DMS 273 (cell line): ENCODE measurements at regions not wholly inside any gene's neighbourhood (a gene's known extent, or its start where the extent isn't known, plus 50 kb on each side); places are given as distances from the start of the nearest gene placed in this dataset.
A peak's percentile ranks its signal among the peaks of the same experiment; 100 is the strongest.
"Not testable (repeated sequence)": the region's sequence is repeated elsewhere in the genome, so short reads cannot be mapped to it uniquely, and the experiment has no call there.

Experiments used
- DNase-seq: peaks from one replicate; lab custom pipeline; 2025; ENCODE audit not compliant: unreplicated experiment; lab: John Stamatoyannopoulos, UW

GRCh38 chr5:145467446-145467845 is 367.7 kb downstream of the PRELID2 start:
- no peak for DNase-seq

- no peak for DNase-seq
Observed at GRCh38 chr5:145466533-145466932, 368.6 kb downstream of the PRELID2 start.

GRCh38 chr5:145465474-145466263 is 369.5 kb downstream of the PRELID2 start:
- DNase-seq: no peak

- DNase-seq: no peak
Observed at GRCh38 chr5:145464171-145464570, 371.0 kb downstream of the PRELID2 start.

- DNase-seq: no peak
Observed at GRCh38 chr5:145463634-145464033, 371.5 kb downstream of the PRELID2 start.

GRCh38 chr5:145462525-145462924 is 372.6 kb downstream of the PRELID2 start:
- no peak for DNase-seq

- DNase-seq: no peak
Observed at GRCh38 chr5:145450286-145450885, 384.8 kb downstream of the PRELID2 start.

GRCh38 chr5:145449794-145450193 is 385.3 kb downstream of the PRELID2 start:
- peak; percentile 19 for DNase-seq

- not testable (repeated sequence) for DNase-seq
Observed at GRCh38 chr5:145446875-145447274, 388.3 kb downstream of the PRELID2 start.

- peak; percentile 51 for DNase-seq
Observed at GRCh38 chr5:145446412-145446811, 388.7 kb downstream of the PRELID2 start.

GRCh38 chr5:145445027-145445426 is 390.1 kb downstream of the PRELID2 start:
- no peak for DNase-seq

- DNase-seq: no peak
Observed at GRCh38 chr5:145443964-145444363, 391.2 kb downstream of the PRELID2 start.

GRCh38 chr5:145443366-145443765 is 391.8 kb downstream of the PRELID2 start:
- DNase-seq: no peak

GRCh38 chr5:145442661-145443060 is 392.5 kb downstream of the PRELID2 start:
- DNase-seq: not testable (repeated sequence)

GRCh38 chr5:145441228-145441627 is 393.9 kb downstream of the PRELID2 start:
- DNase-seq: no peak

GRCh38 chr5:145437627-145438026 is 397.5 kb downstream of the PRELID2 start:
- DNase-seq: no peak

- DNase-seq: no peak
Observed at GRCh38 chr5:145433077-145433476, 402.1 kb downstream of the PRELID2 start.

- no peak for DNase-seq
Observed at GRCh38 chr5:145429170-145429569, 406.0 kb downstream of the PRELID2 start.

- DNase-seq: no peak
Observed at GRCh38 chr5:145408048-145408341, 427.1 kb downstream of the PRELID2 start.

GRCh38 chr5:145407300-145408047 is 427.7 kb downstream of the PRELID2 start:
- DNase-seq: no peak

GRCh38 chr5:145403992-145404391 is 431.1 kb downstream of the PRELID2 start:
- no peak for DNase-seq

- DNase-seq: no peak
Observed at GRCh38 chr5:145396888-145397287, 438.3 kb downstream of the PRELID2 start.
